Forelimb muscle (tissue), 1 donor: ENCODE measurements at regions not wholly inside any gene's neighbourhood (a gene's known extent, or its start where the extent isn't known, plus 50 kb on each side); places are given as distances from the start of the nearest gene placed in this dataset.
"Not testable (repeated sequence)": the region's sequence is repeated elsewhere in the genome, so short reads cannot be mapped to it uniquely, and the experiment has no call there.

ENCODE experiments used
- DNase-seq: peaks from one replicate; pipeline ENCODE4 v3.0.0-alpha.2; 2013; ENCODE audit warnings: low read depth

- DNase-seq, result not testable (repeated sequence)
Measured at GRCh38 chr15:101876031-101876430, 64.0 kb downstream of the OR4F15 start.

- not testable (repeated sequence) for DNase-seq
Measured at GRCh38 chr15:101877649-101878048, 65.6 kb downstream of the OR4F15 start.

GRCh38 chr15:101912349-101913287, 100.6 kb downstream of the OR4F15 start:
- DNase-seq, result not testable (repeated sequence)

GRCh38 chr15:101924554-101924953, 112.6 kb downstream of the OR4F15 start:
- DNase-seq, result not testable (repeated sequence)

- DNase-seq, result not testable (repeated sequence)
Measured at GRCh38 chr15:101934506-101934905, 122.5 kb downstream of the OR4F15 start.

GRCh38 chr15:101937362-101937761, 125.4 kb downstream of the OR4F15 start:
- not testable (repeated sequence) for DNase-seq

- not testable (repeated sequence) for DNase-seq
Measured at GRCh38 chr15:101938555-101938954, 126.6 kb downstream of the OR4F15 start.

- DNase-seq, result not testable (repeated sequence)
Measured at GRCh38 chr15:101945896-101946295, 133.9 kb downstream of the OR4F15 start.

GRCh38 chr15:101948491-101949010, 136.5 kb downstream of the OR4F15 start:
- not testable (repeated sequence) for DNase-seq

GRCh38 chr15:101949380-101950065, 137.5 kb downstream of the OR4F15 start:
- DNase-seq, result not testable (repeated sequence)

- not testable (repeated sequence) for DNase-seq
Measured at GRCh38 chr15:101953993-101954392, 142.0 kb downstream of the OR4F15 start.

GRCh38 chr15:101955840-101956239, 143.8 kb downstream of the OR4F15 start:
- not testable (repeated sequence) for DNase-seq

GRCh38 chr15:101958656-101959055, 146.7 kb downstream of the OR4F15 start:
- not testable (repeated sequence) for DNase-seq

- DNase-seq, result not testable (repeated sequence)
Measured at GRCh38 chr15:101961263-101961662, 149.3 kb downstream of the OR4F15 start.

- DNase-seq, result not testable (repeated sequence)
Measured at GRCh38 chr15:101961765-101962164, 149.8 kb downstream of the OR4F15 start.

GRCh38 chr15:101963687-101964086, 151.7 kb downstream of the OR4F15 start:
- DNase-seq, result not testable (repeated sequence)

GRCh38 chr15:101965353-101965752, 153.4 kb downstream of the OR4F15 start:
- not testable (repeated sequence) for DNase-seq

- DNase-seq, result not testable (repeated sequence)
Measured at GRCh38 chr15:101965860-101966259, 153.9 kb downstream of the OR4F15 start.

- not testable (repeated sequence) for DNase-seq
Measured at GRCh38 chr15:101967364-101967763, 155.4 kb downstream of the OR4F15 start.

- not testable (repeated sequence) for DNase-seq
Measured at GRCh38 chr15:101970605-101971004, 158.6 kb downstream of the OR4F15 start.

- not testable (repeated sequence) for DNase-seq
Measured at GRCh38 chr15:101977281-101977680, 165.3 kb downstream of the OR4F15 start.
